Limb (tissue), 2 donors: ENCODE measurements at regions not wholly inside any gene's neighbourhood (a gene's known extent, or its start where the extent isn't known, plus 50 kb on each side); places are given as distances from the start of the nearest gene placed in this dataset.

ENCODE experiments used
- DNase-seq, 2 donors: peaks; one replicate each; pipeline ENCODE4 v3.0.0-alpha.2; 2016; ENCODE audit errors: extremely low spot score in 2 of 2

DNA sequence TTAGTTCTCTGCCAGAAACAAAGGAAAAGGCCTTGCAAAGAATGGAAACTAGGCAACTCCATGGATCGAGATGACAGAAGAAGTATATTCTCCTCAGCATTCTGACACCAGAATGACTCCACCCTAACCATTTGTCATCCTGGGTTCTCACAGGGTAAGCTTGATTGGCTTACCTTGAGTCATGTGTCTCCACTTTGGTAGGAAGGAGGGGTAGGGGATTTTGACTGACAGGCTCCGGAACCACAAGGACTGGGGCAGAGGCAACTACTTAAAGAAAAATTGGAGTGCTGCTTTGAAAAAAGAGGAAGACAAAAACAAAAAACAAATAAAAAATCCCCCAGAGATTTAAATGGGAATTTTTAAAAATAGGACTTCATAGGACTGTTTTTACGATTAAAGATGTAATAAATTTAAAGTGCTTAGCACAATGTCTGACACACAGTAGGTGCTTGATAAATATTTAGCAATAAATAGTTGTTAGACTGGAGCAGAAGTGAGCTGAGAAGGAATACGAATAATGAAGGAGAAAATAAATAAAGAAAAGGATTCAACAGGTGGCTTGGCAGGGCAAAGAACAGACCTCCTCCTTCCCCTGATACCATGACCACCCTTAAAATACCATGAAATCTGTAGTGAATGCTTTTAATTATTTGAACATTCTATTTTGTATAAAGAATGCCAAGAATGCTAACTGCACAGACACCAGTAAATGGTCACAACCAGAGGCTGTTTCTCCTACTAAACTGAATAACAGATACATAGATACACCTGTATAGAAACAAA lies 230.2 kb downstream of the CDCA7 start:
- peak in 1 of 2 donors; percentile 46 for DNase-seq

DNA sequence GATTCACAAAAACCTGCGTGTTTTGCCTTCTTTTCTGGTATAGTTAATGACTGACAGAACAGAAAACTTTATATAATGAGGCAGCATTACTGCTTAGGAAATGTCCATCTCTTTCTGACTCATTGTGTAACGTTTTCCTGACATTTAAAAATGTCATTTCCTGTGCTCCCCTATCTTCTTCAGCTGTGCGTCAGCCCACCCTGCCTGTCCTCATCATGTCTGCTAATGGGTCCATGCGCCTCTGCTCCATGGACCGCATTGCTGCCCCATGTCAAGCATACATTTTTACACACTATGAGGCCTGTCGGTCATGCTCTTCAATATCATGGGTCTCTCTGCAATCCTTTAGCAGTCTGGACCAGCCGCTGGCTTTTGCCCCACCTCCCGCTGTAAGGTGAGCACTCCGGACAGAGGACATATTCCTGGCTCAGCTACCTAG lies 234.3 kb downstream of the CDCA7 start:
- no peak for DNase-seq

DNA sequence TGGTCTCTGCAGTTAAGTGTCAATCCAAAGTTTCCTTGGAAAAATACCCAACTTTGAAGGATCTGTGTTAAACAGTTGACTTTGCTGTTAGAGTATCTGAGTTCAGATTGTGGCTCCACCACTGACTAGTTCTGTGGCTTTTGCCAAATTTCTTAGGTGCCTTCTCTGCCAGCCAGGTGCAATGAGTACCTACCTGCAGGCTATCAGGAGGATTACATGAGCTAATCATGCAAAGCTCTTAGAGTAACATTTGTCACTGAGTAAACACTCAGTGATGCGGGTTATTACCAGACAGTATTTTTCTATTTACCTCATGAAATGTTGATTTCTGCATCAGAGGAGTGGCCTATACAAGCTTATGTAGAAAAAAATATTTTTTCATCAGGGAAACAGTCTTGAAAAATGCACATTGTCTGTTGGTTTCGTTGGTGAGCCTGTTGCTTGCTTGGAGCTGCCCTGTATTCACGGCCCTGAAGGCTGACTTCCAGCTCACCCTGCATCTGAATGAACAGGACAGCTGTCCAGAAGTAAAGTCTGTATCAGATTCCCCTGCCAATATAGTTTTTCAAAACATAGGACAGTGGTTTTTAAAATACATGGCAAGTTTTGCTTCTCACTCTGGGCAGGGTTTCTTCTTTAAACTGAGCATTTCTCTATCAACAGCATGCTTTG lies 235.1 kb downstream of the CDCA7 start:
- peak in 1 of 2 donors; percentile 80 for DNase-seq

DNA sequence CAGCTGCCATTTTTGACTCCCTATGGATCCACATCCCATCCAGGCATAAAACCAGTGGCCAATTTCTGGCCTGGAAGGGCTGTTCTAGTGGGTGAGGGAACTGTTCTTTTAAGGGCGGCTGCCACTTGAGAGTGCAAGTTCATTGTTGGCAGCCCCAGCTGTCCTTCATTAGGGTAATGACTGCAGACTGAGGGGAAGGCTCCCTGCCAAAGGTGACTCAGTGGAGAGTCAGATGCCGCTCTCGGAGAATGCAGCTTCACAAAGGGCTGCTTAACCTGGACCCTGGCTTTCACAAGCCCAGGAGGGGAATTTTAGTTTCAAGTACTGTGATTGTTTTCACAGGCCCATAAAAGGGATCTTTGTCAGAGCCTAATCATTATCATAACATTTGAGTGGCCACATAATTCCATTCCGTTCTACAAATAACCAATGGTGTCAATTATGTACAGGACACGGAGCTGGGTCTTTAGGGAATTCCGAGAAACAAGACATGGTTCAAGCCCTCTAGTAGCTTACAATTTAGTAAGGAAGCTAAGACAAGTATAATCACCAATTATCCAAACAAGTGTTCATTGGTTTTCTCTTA lies 235.7 kb downstream of the CDCA7 start:
- DNase-seq: peak in 1 of 2 donors; percentile 39

DNA sequence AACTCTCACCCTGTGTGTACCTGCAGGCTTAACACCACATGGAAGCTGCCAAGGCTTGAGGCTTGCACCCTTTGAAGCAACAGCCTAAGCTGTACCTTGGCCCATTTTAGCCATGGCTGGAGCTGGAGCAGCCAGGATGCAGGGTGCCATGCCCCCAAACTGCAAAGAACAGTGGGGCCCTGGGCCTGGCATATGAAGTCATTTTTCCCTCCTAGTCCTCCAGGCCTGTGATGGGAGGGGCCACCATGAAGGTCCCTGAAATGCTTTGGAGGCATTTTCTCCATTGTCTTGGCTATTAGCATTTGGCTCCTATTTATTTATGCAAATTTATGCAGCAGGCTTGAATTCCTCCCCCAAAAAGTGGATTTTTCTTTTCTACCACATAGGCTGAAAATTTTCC lies 238.4 kb downstream of the CDCA7 start:
- DNase-seq: no peak

DNA sequence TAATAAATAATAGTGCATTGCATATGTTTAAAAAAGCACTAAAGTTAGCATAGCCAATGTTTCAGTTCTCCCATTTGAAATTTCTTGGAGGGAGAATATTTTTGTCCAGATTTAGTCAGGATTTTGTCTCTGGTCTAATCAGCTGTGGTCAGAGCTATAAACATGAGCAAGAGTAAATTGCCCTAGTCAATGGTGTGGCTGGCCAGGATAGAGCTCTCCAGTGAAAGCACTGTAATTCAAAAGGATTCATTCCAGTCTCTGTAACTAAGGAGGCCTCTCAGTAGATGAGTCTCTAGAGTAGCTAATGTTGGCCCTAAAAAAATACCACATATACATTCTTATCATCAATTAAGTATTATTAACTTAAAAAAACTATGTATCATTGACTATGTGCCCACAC lies 241.6 kb downstream of the CDCA7 start:
- no peak for DNase-seq

DNA sequence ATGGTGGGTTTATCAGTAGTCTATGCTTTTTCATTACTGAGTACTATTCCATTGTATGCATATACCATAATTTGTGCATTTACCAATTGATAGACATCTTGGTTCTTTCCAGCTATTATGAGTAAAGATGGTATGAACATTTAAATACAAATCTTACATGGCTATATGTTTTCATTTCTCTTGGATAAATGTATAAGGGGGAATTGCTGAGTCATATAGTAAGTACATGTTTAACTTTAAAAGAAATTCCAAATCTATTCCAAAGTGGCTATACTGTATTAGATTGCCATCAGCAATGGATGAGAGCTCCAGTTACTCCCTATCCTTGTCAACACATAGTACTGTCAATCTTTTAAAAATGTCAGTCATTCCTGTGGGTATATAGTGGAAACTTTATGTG lies 243.9 kb downstream of the CDCA7 start:
- DNase-seq: no peak

DNA sequence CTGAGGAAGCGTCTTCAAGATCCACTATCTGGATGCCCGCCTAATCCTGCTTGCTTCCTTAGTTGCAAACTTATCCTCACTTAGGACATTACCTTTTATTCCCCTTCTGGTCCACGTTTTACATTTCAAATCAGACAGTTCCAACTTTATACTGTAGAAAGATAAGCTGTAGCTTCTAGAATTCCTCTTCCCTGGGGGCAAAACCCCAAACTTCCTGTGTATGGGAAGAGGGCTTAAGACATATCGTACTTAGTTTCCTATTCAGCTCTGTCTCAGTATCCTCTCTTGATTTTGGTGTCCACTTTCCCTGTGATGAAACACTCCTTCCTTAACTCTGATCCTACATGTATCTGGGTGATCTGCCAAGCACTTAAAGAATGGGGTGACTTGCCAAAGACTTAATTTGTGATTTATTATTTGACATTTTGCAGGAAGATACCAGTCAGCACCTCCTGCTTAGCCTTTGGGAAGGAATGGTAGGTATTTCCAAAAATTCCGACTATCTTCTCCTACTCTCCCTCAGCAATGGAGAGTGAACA lies 245.2 kb downstream of the CDCA7 start:
- DNase-seq: no peak

DNA sequence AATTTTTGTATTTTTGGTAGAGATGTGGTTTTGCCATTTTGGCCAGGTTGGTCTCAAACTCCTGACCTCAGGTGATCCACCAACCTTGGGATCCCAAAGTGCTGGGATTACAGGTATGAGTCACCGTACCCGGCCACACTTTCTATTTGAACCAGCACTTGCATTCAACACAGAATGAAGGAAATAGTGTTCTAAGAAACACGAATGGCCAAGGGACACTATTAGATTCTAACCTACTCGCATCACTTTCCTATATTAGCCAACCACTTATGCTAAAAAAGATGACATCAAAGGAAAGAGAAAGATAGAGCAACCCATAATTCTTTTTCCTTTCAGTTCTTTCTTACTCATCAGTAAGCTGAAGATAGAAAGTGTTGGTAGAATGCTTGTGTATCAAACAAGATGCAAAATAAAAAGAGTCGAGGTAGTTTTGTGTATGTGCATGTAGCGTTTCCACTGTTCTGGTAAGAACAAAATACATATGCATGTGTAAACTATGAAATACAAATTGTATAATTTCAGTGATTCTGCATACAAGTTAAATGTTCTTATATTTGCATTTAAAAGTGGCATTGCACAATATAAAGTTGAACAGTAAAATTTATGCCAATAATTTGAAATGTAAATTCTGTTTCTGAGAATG lies 247.6 kb downstream of the CDCA7 start:
- DNase-seq: no peak

DNA sequence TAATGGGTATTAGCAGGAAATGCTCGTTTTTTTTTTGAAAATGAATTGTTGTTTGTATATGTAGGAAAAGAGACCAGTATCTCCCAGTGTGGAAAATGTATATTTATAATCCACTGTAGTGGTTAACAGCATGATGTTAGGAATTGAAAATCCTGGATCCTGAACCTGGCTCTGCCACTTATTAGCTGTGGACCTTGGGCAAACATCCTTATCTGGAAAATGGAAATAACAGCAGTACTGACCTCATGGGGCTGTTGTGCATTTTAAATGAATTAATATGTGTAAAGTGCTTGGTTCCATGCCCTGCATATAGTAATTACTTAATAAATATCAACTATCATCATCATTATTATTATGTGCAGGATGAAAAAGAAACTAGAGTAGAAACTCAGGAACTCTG lies 251.3 kb downstream of the CDCA7 start:
- DNase-seq: no peak

DNA sequence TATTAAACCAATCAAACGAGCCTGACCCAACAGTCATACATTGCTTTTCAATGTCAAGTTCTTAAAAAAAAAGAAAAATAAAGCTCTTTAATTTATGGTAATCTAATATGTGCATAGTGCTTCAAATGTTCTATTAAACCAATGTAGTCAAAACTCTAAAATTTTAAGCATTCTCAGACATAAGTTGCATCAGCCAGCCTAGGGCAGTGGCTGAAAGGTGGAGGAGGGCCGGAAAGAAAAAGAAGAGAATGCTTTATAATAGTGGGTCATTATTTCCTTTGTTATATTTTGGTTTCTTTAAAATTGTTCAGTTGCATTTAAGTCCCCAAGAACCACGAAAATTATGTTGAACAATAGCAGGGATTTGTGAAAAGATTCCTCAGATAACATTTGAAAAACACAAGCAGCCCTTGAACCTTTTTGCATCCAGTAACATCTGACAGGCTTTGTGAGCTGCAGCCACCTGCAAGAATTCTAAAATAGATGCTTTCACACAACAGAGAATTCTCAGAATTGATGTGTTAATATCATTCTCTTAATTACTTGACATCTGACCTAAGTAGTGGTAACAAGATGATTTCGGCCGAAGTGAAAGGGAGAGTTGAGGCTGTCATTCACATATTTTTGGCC lies 252.1 kb downstream of the CDCA7 start:
- no peak for DNase-seq

DNA sequence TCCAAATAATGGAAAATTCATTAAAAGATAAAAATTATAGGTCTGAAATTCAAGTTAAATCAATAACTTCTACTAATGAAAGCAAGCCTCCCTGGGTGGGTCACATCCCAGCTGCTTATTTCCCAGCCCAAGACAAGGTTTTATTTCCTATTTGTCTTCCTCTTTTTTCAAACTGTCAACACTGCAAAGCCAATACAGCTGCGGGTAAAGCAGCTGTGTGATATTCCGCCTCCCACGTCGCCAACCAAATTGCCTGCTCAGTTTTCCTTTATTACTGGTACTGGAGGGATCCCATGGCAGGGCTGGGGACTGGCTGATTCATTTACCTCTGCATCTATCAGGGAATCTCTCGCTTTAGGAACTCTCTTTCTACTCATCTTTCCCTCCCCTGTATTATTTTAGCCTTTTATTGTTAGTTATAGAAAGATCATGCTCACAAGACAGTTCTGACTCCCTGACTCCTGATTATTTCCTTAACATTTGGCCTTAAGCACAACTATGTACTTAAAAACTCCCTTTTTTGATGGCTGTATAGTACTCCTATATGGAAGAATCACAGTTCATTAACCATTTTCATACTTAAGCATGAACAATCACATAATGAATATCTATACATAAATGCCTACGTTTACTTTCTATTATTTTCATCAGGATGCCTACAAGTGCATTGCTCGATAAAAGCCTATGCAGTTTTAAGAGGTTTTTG lies 253.1 kb downstream of the CDCA7 start:
- DNase-seq: peak; percentile 41 to 54

DNA sequence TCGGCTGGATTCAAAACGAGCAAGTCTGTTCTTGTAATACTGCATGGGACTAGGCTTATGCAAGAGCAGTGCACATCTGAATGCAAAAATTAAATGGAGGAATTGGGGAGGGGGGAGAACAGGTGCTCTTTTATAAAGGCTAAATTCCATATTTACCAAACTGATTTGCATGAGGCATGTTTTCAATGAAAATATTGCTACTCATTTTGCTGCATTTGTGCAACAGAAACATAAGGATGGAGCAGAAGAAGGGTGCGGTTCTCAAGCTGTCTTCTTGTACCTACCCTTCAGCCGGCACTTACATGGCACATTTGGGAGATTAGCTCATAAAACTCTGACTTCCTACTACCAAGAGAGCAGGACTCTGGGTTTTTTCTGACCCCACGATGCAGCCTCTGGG lies 256.4 kb downstream of the CDCA7 start:
- DNase-seq: no peak

DNA sequence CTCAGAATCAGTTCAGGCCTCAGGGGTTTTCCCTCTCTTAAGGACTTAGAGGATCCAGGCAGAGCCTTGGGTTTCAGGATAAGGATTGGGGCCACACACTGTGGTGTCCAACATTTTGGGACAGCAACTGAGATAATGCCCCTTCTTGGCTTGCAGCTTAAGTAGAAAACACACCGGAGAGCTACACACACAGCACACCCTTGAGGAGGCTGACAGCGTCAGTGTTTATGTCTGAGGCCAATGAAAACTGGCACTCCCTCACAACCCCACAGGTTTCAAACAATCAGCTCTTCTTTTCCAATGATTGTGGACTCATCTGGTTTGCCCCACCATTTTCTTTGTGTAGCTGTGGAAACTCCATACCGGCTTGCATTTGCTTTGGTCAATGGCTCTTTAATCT lies 257.7 kb downstream of the CDCA7 start:
- no peak for DNase-seq

DNA sequence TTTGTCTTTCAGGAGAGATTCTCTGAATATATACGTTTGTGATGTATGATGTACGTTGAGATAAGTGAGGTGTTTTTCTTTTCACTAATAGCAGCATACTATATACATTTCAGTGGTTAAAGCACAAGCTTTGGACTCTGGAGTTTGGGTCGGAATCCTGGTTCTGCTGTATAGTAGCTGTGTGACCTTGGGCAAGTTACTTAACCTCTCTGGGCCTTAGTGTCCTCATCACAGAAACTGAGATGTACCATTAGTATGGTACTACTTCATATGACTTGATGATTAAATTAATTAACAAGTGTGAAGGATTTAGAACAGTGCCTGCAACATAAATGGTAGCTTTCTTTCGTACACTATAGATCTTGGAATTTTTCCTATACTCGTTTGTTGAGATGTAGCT lies 258.7 kb downstream of the CDCA7 start:
- no peak for DNase-seq

DNA sequence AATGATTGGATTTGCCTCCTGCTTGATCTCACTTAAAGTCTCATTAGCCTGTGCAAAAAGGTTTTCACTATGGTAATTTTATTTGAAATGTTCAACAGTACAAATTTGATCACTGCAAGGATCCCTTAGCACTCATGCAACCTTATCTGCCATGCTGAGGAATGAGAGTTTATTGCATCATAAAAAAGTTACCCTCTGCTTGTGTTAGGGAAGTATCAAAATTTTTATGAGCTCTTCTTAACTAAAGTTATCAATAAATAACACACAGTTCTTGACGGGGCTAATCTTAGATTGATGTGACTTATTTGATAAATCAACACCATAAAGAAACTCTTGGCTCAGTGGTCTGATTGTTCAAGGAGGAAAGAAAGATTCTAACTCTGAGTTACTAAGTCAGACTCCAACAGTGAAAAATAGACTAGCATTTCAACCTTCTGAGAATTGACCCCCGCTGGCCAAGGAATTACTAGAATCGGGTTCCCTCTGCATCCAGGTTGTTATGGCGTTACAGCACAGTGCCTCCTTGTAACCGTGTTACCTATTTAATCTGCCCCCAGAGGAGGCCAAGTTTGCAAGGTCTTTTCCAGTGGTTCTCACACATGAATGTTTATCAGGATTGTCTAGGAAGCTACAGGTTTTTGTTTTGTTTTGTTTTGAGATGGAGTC lies 259.7 kb downstream of the CDCA7 start:
- no peak for DNase-seq

DNA sequence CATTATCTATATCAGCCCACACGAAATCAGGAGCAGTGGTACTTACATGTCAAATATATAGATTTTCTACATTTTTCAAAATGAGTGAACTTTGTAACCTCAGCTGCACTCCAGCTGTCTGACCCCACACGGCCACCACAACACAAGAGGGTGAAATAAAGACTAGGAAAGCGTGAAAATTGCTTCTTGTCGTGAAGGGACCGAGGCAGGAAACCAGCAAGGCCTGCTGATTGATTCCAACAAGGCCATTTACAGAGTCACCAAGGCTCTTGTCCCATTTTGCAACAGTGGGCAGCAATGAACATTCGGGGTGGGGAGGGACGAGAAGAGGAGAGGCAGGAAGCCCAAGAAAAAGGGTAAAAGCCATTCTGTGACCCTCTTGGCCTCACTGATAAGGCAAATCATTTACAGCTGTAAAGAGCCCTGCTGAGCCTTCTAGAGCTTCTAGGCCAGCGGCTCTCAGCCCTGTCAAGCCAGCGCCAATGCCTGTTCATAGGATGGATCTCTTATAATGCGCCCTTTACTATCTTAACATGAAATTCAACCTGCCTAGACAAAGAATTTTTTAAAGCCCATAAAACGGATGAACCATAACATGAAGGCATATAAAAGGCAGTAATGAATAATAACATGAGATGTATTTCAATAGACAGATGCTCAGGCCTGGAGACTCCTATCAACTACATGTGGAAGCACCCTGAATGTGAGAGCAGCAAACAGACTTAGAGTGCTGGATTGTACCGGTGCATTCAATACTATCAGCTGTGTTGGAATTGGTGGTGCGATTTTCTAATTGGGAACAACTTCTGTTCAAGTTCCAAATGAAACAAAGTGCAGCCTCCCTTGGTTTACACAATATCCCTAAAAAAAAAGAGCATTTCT lies 269.0 kb downstream of the CDCA7 start:
- no peak for DNase-seq

DNA sequence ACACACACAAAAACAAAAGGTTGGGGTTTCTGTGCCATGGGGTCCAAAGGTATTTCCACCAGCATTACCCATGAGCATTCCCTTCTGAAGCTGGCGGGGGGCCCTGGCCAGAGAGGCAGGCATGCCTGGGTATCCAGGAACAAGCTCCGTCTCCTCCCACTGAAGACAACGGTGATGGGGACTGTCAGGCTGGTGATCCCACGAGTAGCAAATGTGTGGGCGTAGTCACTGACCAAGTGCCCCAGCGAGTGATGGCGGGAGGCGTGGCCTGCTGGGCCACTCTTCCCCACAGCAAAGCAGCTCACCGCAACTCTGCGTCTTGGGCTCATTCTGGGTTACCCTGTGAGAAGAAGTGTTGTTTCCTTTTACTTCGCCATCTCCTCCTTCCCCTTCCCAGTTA lies 270.6 kb downstream of the CDCA7 start:
- DNase-seq: no peak

DNA sequence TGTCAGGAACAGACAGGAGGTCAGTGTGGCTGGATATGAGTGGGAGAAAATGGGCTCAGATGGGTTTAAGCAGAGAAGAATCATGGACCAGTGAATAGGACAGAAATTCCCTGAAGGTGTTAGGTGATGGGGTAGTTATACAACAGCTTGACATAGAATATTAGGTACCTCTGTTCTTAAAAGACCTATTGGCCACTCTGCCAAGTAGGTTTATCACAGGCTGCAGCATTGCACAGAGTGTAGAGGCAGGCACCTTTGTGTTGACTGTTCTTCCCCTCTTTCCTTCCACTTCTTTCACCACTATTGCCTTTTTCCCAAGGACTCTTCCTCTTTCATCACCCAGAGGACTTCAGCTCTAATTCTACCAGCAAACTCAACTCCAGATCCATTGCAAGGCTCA lies 274.4 kb downstream of the CDCA7 start:
- DNase-seq: no peak
